Stimulated activated naive CD4-positive, alpha-beta T cell (primary cell): ENCODE measurements at regions not wholly inside any gene's neighbourhood (a gene's known extent, or its start where the extent isn't known, plus 50 kb on each side); places are given as distances from the start of the nearest gene placed in this dataset.
A peak's percentile ranks its signal among the peaks of the same experiment; 100 is the strongest.
"Not testable (repeated sequence)": the region's sequence is repeated elsewhere in the genome, so short reads cannot be mapped to it uniquely, and the experiment has no call there.

Experiments
- DNase-seq, 6 experiments: peaks; one replicate each; lab custom pipeline; 2025; lab: John Stamatoyannopoulos, UW

GRCh38 chr11:104776501-104777170 lies 121.6 kb downstream of the CASP12 start:
- DNase-seq = no peak

DNA sequence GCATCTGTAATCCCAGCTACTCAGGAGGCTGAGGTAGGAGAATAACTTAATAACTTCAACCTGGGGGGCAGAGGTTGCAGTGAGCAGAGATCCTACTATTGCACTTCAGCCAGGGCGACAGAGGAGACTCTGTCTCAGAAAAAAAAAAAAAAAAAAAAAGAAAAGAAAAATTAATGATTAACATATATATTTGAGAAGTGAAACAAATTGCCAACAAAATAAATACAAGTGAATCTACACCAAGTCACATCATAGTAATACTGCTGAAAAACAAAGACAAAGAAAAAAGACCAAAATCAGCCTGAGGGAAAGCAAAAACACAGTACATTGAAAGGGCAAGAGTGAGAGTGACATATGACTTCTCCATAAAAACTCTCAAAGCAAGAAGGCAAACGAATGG lies 123.7 kb downstream of the CASP12 start:
- DNase-seq = no peak

DNA sequence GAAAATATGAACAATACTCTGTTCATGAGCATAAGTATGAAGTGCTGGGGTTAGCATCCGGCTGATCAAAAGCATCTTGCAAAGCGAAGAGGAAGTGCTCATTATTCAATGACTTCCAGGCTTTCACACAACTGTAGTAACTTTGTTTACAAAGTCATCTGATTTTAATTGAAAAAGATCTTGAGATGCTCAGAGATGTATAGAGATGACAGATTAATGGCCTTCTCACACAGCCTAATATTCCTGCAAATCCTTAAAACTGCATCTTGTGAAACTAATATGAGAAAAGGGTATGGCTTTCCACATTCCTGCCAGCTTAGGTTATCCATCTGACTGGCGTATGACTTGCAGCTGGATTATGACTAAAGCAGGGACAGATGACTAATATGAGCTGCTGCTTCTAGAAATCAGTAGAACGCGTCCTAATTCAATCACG lies 125.4 kb downstream of the CASP12 start:
- DNase-seq = peak in 2 of 6 experiments; percentile 50 to 53

DNA sequence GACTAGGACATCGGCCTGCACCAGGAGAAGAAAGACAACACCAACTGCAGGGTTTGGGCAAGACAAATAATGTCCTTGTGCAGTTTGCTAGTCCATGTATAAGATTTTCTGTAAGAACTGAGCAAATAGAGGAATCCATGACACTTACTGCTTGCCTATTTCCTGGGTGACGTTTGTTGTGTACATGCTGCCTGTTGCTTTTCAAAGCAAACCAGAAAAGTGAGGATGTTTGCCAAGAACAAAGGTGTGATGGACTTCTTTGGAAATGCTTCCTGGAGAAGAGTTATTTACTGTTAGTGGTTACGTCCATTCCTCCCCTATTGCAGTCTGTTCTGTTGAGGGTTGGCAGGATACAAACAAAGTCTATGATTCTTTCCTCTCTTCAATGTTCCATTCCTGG lies 126.5 kb downstream of the CASP12 start:
- DNase-seq = no peak

DNA sequence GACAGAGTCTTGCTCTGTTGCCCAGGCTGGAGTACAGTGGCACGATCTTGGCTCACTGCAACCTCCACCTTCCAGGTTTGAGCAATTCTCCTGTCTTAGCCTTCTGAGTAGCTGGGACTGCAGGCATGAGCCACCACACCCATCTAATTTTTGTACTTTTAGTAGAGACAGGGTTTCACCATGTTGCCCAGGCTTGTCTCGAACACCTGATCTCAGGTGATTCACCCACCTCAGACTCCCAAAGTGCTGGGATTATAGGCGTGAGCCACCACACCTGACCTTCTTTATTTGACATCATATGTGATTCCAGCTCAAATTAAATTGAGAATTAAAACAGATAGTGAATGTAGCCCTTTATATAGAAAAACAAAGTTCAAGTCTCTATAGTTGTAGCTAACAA lies 127.2 kb downstream of the CASP12 start:
- not testable (repeated sequence) for DNase-seq

DNA sequence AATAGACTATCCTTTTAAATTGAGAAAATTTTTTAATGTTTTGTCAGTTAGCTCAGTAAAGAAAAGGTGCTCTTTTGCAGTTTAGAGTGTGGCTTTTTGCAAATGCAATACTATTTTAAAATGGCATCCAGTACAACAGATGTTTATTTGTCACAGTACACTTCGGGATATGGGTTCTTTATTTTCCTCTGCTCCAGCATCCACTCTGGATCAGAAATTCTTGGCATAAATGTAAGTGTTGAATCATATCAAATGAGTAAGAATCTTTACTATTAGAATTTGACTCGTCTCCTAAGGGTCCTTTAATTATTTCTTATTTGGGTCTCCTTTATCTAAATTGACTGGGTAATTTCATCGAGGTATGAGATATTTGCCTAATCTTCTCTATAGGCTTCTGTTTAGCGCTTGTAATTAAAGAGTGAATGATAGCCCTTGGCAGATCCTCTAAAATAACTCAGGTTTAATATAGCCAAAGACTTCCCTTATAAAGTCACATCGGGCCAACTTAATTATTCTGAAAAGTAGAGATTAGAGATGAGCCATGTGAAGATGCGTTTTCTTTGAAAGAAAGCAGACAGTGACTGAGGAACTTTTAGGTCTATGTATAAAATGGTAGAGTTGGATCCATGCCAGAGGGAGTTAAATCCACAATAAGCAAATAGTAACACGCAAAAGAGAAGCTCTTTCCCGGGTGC lies 132.7 kb downstream of the CASP12 start:
- DNase-seq = no peak

GRCh38 chr11:104764710-104765045 lies 133.6 kb downstream of the CASP12 start:
- no peak for DNase-seq

GRCh38 chr11:104763930-104764709 lies 134.1 kb downstream of the CASP12 start:
- DNase-seq = no peak

- no peak for DNase-seq
These were observed 136.7 kb downstream of the CASP12 start for GRCh38 chr11:104761511-104761910.

- DNase-seq = no peak
These were observed 138.8 kb downstream of the CASP12 start for GRCh38 chr11:104759464-104759863.

- DNase-seq = no peak
These were observed 159.3 kb downstream of the CASP12 start for GRCh38 chr11:104738918-104739317.

- no peak for DNase-seq
These were observed 160.1 kb downstream of the CASP12 start for GRCh38 chr11:104738208-104738607.

- DNase-seq = no peak
These were observed 161.8 kb downstream of the CASP12 start for GRCh38 chr11:104736502-104736901.

DNA sequence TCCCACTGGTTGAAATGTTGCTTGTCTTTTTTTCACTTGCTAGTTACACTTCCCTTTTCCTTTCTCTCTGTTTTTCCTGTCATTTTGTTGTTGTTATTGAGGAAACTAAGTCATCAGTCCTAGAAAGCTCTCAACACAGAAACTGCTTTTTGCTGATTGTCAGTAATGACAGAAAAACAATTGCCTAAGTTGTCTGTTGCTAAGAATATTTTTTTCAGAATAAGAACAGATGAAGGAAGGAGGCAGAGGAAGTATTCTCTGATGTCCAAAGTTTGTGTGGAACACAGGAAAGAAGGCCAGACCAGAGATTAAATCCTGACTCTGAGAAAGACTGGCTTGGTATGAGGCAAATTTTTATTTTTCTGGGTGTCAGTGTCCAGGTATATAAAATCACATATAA lies 163.3 kb downstream of the CASP12 start:
- no peak for DNase-seq

DNA sequence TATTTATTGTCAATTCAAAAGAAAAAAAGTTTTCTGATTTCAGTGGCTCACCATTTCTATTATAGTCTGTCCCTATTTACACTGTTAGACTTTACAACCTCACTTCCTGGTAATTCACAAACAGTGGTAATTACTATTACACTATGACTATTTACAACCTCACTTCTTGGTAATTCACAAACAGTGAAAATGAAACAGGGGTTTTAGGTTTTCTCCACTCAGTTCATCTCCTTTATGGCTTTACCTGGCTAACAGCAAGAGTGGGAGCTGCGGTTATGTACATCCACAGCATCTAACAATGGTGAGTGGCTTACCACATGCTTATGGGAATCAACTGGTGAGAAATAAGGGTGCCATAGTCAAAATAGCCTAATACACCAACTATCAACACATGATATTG lies 166.4 kb downstream of the CASP12 start:
- DNase-seq = no peak

GRCh38 chr11:104728927-104729326 lies 169.3 kb downstream of the CASP12 start:
- DNase-seq = no peak

DNA sequence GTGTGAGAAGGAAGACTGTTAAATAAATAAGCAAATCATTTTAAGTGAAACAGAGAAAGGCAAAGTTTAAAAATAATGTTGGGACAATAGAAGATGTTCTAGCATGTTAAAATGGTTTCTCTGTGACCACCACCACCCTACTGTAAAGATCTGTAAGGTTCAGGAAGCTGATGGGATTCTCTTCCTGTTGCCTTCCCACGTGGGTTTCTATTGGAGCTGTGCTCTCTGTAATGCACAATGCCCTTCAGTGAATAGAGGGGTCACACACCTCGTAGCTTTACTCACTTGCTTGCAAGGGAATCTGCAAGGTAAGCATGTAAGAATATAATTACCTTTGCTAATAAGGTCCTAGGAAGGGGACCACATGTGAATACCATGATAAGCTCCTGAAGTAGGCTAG lies 170.5 kb downstream of the CASP12 start:
- DNase-seq = no peak

DNA sequence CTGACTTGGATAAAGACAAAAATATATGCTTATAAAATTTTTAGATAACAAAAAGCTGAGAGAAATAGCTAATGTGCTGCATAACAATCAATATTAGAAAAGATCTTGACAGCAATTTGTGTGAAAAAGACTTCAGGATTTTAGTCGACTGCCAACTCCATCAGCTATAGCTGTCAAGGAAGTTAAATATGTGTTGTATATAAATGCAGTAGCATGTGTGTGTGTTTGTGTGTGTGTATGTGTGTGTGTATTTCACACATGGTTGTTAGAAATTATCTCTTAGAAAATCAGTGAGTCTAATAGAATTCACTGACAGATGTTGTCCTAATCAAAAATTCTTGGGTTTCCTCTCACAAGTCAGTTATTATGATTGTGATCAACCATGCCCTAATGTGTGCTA lies 171.2 kb downstream of the CASP12 start:
- no peak for DNase-seq

- no peak for DNase-seq
These were observed 172.4 kb downstream of the CASP12 start for GRCh38 chr11:104725796-104726408.

DNA sequence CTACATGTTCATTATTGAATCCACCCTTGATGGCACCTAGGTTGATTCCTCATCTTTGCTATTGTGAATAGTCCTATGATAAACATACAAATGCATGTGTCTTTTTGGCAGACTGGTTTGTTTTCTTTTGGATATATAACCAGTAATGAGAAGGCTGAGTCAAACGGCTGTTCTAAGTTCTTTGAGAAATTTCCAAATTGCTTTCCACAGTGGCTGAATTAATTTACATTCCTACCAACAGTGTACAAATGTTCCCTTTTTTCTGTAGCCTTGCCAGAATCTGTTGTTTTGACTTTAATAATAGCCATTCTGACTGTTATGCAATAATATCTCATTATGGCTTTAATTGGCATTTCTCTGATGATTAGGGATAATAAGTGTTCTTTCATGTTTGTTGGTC lies 184.9 kb downstream of the CASP12 start:
- DNase-seq = no peak

DNA sequence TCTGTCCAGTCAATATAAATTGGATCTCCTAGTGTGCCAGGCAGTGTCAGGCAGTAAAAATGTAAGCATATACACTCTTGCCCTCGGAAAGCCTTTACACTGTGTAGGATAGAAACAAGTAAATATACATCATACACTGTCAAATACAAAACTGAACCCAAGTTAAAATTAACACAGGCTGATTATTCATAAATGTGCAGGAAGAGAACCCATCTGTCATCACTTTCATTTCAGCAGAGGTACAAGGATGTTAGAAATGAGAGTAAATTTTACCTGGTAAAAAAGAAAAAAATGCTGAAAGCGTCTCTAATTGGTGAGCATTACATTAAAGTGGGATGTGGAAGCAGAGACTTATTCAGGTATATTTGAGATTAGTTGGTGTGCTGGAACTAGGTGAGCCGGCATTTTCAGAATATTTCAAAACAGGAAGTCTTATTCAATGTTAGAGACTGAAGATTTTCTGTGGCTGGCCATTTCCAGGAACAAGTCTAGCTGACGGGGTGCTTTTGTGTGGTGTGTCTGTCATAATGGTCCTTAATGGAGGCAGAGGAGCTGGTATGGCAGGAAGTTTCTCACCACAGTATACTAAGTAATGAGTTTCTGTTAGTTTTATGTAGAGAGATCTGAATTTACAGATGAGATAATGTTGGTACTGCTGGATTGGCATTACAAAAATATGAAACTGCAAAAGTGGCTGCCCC lies 192.6 kb downstream of the CASP12 start:
- DNase-seq = peak; percentile 25 to 91 (median 72)

DNA sequence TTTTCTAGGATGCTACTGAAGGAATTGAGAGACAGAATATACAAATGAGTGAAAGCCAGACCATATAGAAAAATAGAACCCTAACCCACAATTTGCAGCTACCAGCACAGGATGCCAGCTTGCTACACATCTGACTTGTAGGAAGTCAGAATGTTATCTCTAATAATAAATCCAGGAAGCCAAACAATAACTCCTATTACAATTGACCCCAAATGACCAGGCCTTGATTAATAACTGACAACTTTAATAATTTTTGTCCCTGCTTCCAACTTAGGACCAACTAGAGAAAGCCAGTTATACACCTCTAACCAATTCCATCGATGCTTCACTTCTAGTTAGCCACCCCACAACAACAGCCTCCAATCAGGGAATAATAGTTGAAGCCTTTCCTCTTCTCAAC lies 193.4 kb downstream of the CASP12 start:
- DNase-seq = no peak
